GM12878 (cell line): ENCODE measurements at regions not wholly inside any gene's neighbourhood (a gene's known extent, or its start where the extent isn't known, plus 50 kb on each side); places are given as distances from the start of the nearest gene placed in this dataset.

Experiments
- ATAC-seq: fragments of 200-7000 bp; cut with Tn5 transposase; 3 replicates; pipeline ENCODE4 v1.9.1; 2020; ENCODE audit warnings: mild to moderate bottlenecking, moderate library complexity
- BruUV-seq: library from RNA; stranded (reverse); fragments of 400-500 nt; replicated peaks from 2 replicates; lab custom pipeline; 2021; lab: Mats Ljungman, UMichigan
- CTCF ChIA-PET: fragments of 300-600 bp; sonication (Branson Sonifier 250); formaldehyde crosslinking; extraction: SDS; loops from one replicate; lab custom pipeline; 2021; ENCODE audit warnings: inconsistent platforms; lab: Yijun Ruan, JAX
- POLR2A ChIA-PET: fragments of 350-600 bp; formaldehyde crosslinking; extraction: SDS; loops from one replicate; lab custom pipeline; 2021; ENCODE audit warnings: inconsistent platforms; lab: Charles Lee
- RAD21 ChIA-PET: fragments of 300-600 bp; sonication (Branson Sonifier 250); formaldehyde crosslinking; loops from one replicate; lab custom pipeline; 2023; ENCODE audit warnings: antibody characterized with exemption; ENCODE audit not compliant: unreplicated experiment; lab: Charles Lee
- SMC1A ChIA-PET: fragments of 300-600 bp; sonication (Branson Sonifier 250); formaldehyde crosslinking; loops from one replicate; lab custom pipeline; 2023; ENCODE audit not compliant: unreplicated experiment, uncharacterized antibody; lab: Charles Lee
- DNase-seq: peaks from one replicate; pipeline ENCODE4 v3.0.0-alpha.2; 2011; ENCODE audit warnings: low read depth, low spot score
- FAIRE-seq: peaks from 3 replicates; lab custom pipeline; 2011; peaks lifted over from hg19 to GRCh38; lab: Jason Lieb, UNC
- H2AFZ ChIP-seq: 2 replicates; pipeline ENCODE4 v1.6.0; 2011; ENCODE audit warnings: low read depth, low read length, control low read depth; ENCODE audit not compliant: control insufficient read depth
- H3K27ac ChIP-seq: 2 replicates; pipeline ENCODE4 v1.5.1; 2011; ENCODE audit warnings: control low read depth; ENCODE audit not compliant: control insufficient read depth, insufficient read depth
- H3K27me3 ChIP-seq, 2 experiments: replicated peaks in 1 of 2; 2 replicates each; pipeline versions ENCODE4 v1.6.0 to v1.6.1; 2011; ENCODE audit warnings: low read length in 1 of 2; ENCODE audit not compliant: control insufficient read depth in 2 of 2, insufficient read depth in 2 of 2
- H3K36me3 ChIP-seq, 2 experiments: 2 replicates each; pipeline ENCODE4 v1.5.1; 2011; ENCODE audit warnings: low read length in 1 of 2; ENCODE audit not compliant: control insufficient read depth in 2 of 2, insufficient read depth in 2 of 2
- H3K4me1 ChIP-seq: 2 replicates; pipeline ENCODE4 v1.6.1; 2011; ENCODE audit warnings: mild to moderate bottlenecking, low read length, moderate library complexity, mixed read lengths; ENCODE audit not compliant: control insufficient read depth, insufficient read depth
- H3K4me2 ChIP-seq: 2 replicates; pipeline ENCODE4 v1.6.0; 2011; ENCODE audit warnings: control low read depth; ENCODE audit not compliant: control insufficient read depth, insufficient read depth
- H3K4me3 ChIP-seq: fragments of 200-600 bp; sonication (generic); 2 replicates; pipeline ENCODE4 v1.5.1; 2016
- H3K79me2 ChIP-seq: 2 replicates; pipeline ENCODE4 v1.6.0; 2011; ENCODE audit warnings: low read length; ENCODE audit not compliant: control insufficient read depth, insufficient read depth
- H3K9ac ChIP-seq: 2 replicates; pipeline ENCODE4 v1.8.0; 2011; ENCODE audit warnings: low read length, control low read depth, mixed read lengths; ENCODE audit not compliant: control insufficient read depth, insufficient read depth
- H3K9me3 ChIP-seq: replicated peaks from 3 replicates; pipeline ENCODE4 v1.5.1; 2011; ENCODE audit warnings: mild to moderate bottlenecking, low read length; ENCODE audit not compliant: control insufficient read depth, insufficient read depth
- H4K20me1 ChIP-seq: 2 replicates; pipeline ENCODE4 v1.6.0; 2011; ENCODE audit not compliant: control insufficient read depth, insufficient read depth
- BHLHE40 ChIP-seq, 2 experiments: fragments of 450-650 bp in 1 of 2; IDR thresholded peaks; 2 replicates each; pipeline ENCODE4 v1.6.1; 2011 to 2017; ENCODE audit warnings: low read depth in 2 of 2, borderline replicate concordance in 1 of 2, improper control_type of control experiment in 1 of 2, low read length in 1 of 2, mild to moderate bottlenecking in 1 of 2
- CTCF ChIP-seq, 3 experiments: IDR thresholded peaks in 2 of 3; conservative IDR thresholded peaks in 1 of 3; 2 replicates each; pipeline ENCODE4 v1.5.1; 2011; ENCODE audit warnings: low read depth in 3 of 3, low read length in 3 of 3, mild to moderate bottlenecking in 3 of 3, control low read depth in 2 of 3, moderate library complexity in 2 of 3, inconsistent platforms in 1 of 3, mixed read lengths in 1 of 3; ENCODE audit not compliant: control insufficient read depth in 2 of 3, insufficient read depth in 1 of 3; ENCODE audit errors: extremely low read depth in 1 of 3
- ELK1 ChIP-seq: IDR thresholded peaks from 2 replicates; pipeline ENCODE4 v1.6.1; 2012; ENCODE audit warnings: low read depth, low read length, improper control_type of control experiment
- ESRRA ChIP-seq: IDR thresholded peaks from 2 replicates; pipeline ENCODE4 v1.6.1; 2012; ENCODE audit warnings: mild to moderate bottlenecking, low read length, improper control_type of control experiment
- FOS ChIP-seq: IDR thresholded peaks from 3 replicates; pipeline ENCODE4 v1.6.1; 2011; ENCODE audit warnings: borderline replicate concordance; ENCODE audit not compliant: insufficient read length; ENCODE audit errors: extremely low read depth
- FOXM1 ChIP-seq: IDR thresholded peaks from 2 replicates; pipeline ENCODE4 v1.6.1; 2012; ENCODE audit warnings: low read depth, mild to moderate bottlenecking, inconsistent platforms, low read length, moderate library complexity
- HCFC1 ChIP-seq: fragments of 150-350 bp; IDR thresholded peaks from 2 replicates; pipeline ENCODE4 v1.6.1; 2014; ENCODE audit warnings: low read length
- MEF2A ChIP-seq: IDR thresholded peaks from 2 replicates; pipeline ENCODE4 v1.6.1; 2011; ENCODE audit warnings: low read depth, mild to moderate bottlenecking, low read length, moderate library complexity; ENCODE audit not compliant: insufficient read depth
- MYC ChIP-seq: IDR thresholded peaks from 2 replicates; pipeline ENCODE4 v1.6.1; 2011; ENCODE audit warnings: mild to moderate bottlenecking, low read length, moderate library complexity, inconsistent platforms; ENCODE audit not compliant: insufficient read depth, insufficient replicate concordance, insufficient read length, severe bottlenecking
- NRF1 ChIP-seq: conservative IDR thresholded peaks from 2 replicates; pipeline ENCODE4 v1.6.1; 2011; ENCODE audit warnings: mild to moderate bottlenecking, low read depth, low read length, improper control_type of control experiment
- POLR2AphosphoS5 ChIP-seq: IDR thresholded peaks from 2 replicates; pipeline ENCODE4 v1.6.1; 2011; ENCODE audit warnings: mild to moderate bottlenecking, low read length, inconsistent platforms
- RAD21 ChIP-seq: IDR thresholded peaks from 2 replicates; pipeline ENCODE4 v1.6.1; 2011; ENCODE audit warnings: mild to moderate bottlenecking, low read depth, low read length, moderate library complexity; ENCODE audit not compliant: insufficient read depth
- SIX5 ChIP-seq: IDR thresholded peaks from 2 replicates; pipeline ENCODE4 v1.6.1; 2011; ENCODE audit warnings: mild to moderate bottlenecking, low read depth, low read length, moderate library complexity; ENCODE audit not compliant: severe bottlenecking
- TCF7 ChIP-seq: IDR thresholded peaks from 2 replicates; pipeline ENCODE4 v1.6.1; 2014; ENCODE audit warnings: antibody characterized with exemption, borderline replicate concordance
- ZNF274 ChIP-seq: IDR thresholded peaks from one replicate; pipeline ENCODE4 v1.8.0; 2011; ENCODE audit not compliant: insufficient read length, insufficient read depth
- ZNF687 ChIP-seq: fragments of 450-650 bp; IDR thresholded peaks from 2 replicates; pipeline ENCODE4 v1.6.1; 2017; ENCODE audit warnings: mild to moderate bottlenecking, moderate library complexity
- WGBS: methylation state at CpG from one replicate; pipeline ENCODE4 v1.1.6; 2016; ENCODE audit warnings: low lambda C conversion rate; ENCODE audit not compliant: insufficient replicate concordance, insufficient coverage; ENCODE audit errors: missing lambda C conversion rate; 5-methylcytosine and 5-hydroxymethylcytosine counted together
- in situ Hi-C: fragments of 300-500 bp; cut with MboI; formaldehyde crosslinking; loops from 9 replicates; pipeline ENCODE4 v1.14.3; 2018; ENCODE audit warnings: mixed read lengths
- intact Hi-C: fragments of 100-400 bp; cut with micrococcal nuclease; formaldehyde crosslinking; loops from one replicate; pipeline ENCODE4 v1.14.2; 2022; ENCODE audit not compliant: unreplicated experiment

- ChIA-PET SMC1A (no interaction called here), CTCF (no interaction called here), RAD21 (no interaction called here), POLR2A (no interaction called here)
- no peak for DNase-seq
- H3K27ac ChIP-seq = no peak overlapping the region
- no TSS peak for BruUV-seq
- in situ Hi-C loops = no loop called here
- no peaks in the 10 kb centered on the region for H3K79me2 ChIP-seq
- peaks cover 0 to 3% of the 10 kb centered on the region in 2 experiments; a peak in 1 of 4 replicates for H3K27me3 ChIP-seq
- intact Hi-C loops = loop anchor here (10.0 kb wide), 1 partner anchor 738 kb away; no protein-coding TSS in a partner anchor
- H4K20me1 ChIP-seq = no peaks in the 10 kb centered on the region
- 10% methylated on average over 1 of the region's 1 CpG for WGBS
- no peak overlapping the region for H3K4me3 ChIP-seq
- no peak overlapping the region for H3K9ac ChIP-seq
- no peak for ATAC-seq
- no peaks in the 10 kb centered on the region for H3K9me3 ChIP-seq
- no peak overlapping the region for H2AFZ ChIP-seq
- H3K4me2 ChIP-seq = no peak overlapping the region
- no peaks in the 10 kb centered on the region for H3K36me3 ChIP-seq
- no peak for FAIRE-seq
- no peaks in the 10 kb centered on the region for H3K4me1 ChIP-seq
- TF ChIP-seq NRF1 = no peak
- TF ChIP-seq FOXM1 = no peak
- no peak for TF ChIP-seq MEF2A
- no peak for TF ChIP-seq SIX5
- no peak for TF ChIP-seq TCF7
- TF ChIP-seq CTCF (IDR thresholded peaks at IDR 0.05 in 2 of 3, conservative IDR thresholded peaks at IDR 0.05 in 1 of 3; ENCODE audit: control insufficient read depth in 2 of 3, extremely low read depth in 1 of 3, insufficient read depth in 1 of 3, low read depth in 3 of 3, low read length in 3 of 3) = no peak
- no peak for TF ChIP-seq RAD21
- TF ChIP-seq ELK1 = no peak
- TF ChIP-seq BHLHE40 (IDR thresholded peaks at IDR 0.05; ENCODE audit: borderline replicate concordance in 1 of 2, low read depth in 2 of 2, low read length in 1 of 2) = no peak
- no peak for TF ChIP-seq ESRRA
- TF ChIP-seq MYC = no peak
- no peak for TF ChIP-seq ZNF274
- no peak for TF ChIP-seq HCFC1
- no peak for TF ChIP-seq ZNF687
- no peak for TF ChIP-seq POLR2AphosphoS5
- TF ChIP-seq FOS = no peak
Observed at GRCh38 chr9:20207176-20207575, 415.1 kb downstream of the MLLT3 start.
